SKM-1 treated with dmso at 0.1 percent for 144 hours (cell line): ENCODE measurements at regions not wholly inside any gene's neighbourhood (a gene's known extent, or its start where the extent isn't known, plus 50 kb on each side); places are given as distances from the start of the nearest gene placed in this dataset.

Source experiments
- DNase-seq: peaks from one replicate; lab custom pipeline; 2025; ENCODE audit not compliant: unreplicated experiment; lab: John Stamatoyannopoulos, UW

GRCh38 chr20:54891907-54892306 is 416.5 kb downstream of the DOK5 start:
- no peak for DNase-seq

- DNase-seq: no peak
Observed at GRCh38 chr20:54879393-54879792, 404.0 kb downstream of the DOK5 start.

GRCh38 chr20:54875307-54875706 is 399.9 kb downstream of the DOK5 start:
- DNase-seq: no peak

GRCh38 chr20:54874718-54875117 is 399.3 kb downstream of the DOK5 start:
- no peak for DNase-seq

- DNase-seq: no peak
Observed at GRCh38 chr20:54872440-54872839, 397.0 kb downstream of the DOK5 start.

GRCh38 chr20:54869765-54870164 is 394.4 kb downstream of the DOK5 start:
- no peak for DNase-seq

- DNase-seq: no peak
Observed at GRCh38 chr20:54865273-54865672, 389.9 kb downstream of the DOK5 start.

- no peak for DNase-seq
Observed at GRCh38 chr20:54860716-54861115, 385.3 kb downstream of the DOK5 start.

GRCh38 chr20:54856202-54856601 is 380.8 kb downstream of the DOK5 start:
- no peak for DNase-seq

GRCh38 chr20:54849741-54850140 is 374.3 kb downstream of the DOK5 start:
- no peak for DNase-seq

- no peak for DNase-seq
Observed at GRCh38 chr20:54848984-54849538, 373.7 kb downstream of the DOK5 start.

- no peak for DNase-seq
Observed at GRCh38 chr20:54848262-54848661, 372.9 kb downstream of the DOK5 start.

- no peak for DNase-seq
Observed at GRCh38 chr20:54846948-54847347, 371.6 kb downstream of the DOK5 start.

GRCh38 chr20:54844346-54844745 is 369.0 kb downstream of the DOK5 start:
- no peak for DNase-seq

- no peak for DNase-seq
Observed at GRCh38 chr20:54843865-54844264, 368.5 kb downstream of the DOK5 start.

GRCh38 chr20:54843431-54843830 is 368.0 kb downstream of the DOK5 start:
- no peak for DNase-seq

- DNase-seq: no peak
Observed at GRCh38 chr20:54839224-54839623, 363.8 kb downstream of the DOK5 start.

GRCh38 chr20:54837226-54837625 is 361.8 kb downstream of the DOK5 start:
- DNase-seq: no peak

GRCh38 chr20:54822386-54822785 is 347.0 kb downstream of the DOK5 start:
- no peak for DNase-seq

- DNase-seq: no peak
Observed at GRCh38 chr20:54820392-54820791, 345.0 kb downstream of the DOK5 start.

GRCh38 chr20:54806462-54806861 is 331.1 kb downstream of the DOK5 start:
- DNase-seq: no peak

GRCh38 chr20:54794874-54795273 is 319.5 kb downstream of the DOK5 start:
- DNase-seq: no peak

- DNase-seq: no peak
Observed at GRCh38 chr20:54794110-54794509, 318.7 kb downstream of the DOK5 start.
